ENCODE measurements at regions not wholly inside any gene's neighbourhood (a gene's known extent, or its start where the extent isn't known, plus 50 kb on each side); places are given as distances from the start of the nearest gene placed in this dataset.

- intact Hi-C loops (cut with micrococcal nuclease) = no loop called here
- WGBS (ENCODE audit: insufficient coverage) = no CpG with 5 or more reads among the region's 6 CpGs
Observed at GRCh38 chr14:95608637-95609235, 73.9 kb downstream of the GLRX5 start.

GRCh38 chr14:95609398-95609990, 74.6 kb downstream of the GLRX5 start:
- no peak overlapping the region for H3K4me3 ChIP-seq (replicated peaks in 1 of 3; ENCODE audit: low read depth in 2 of 3, low read length in 3 of 3)
- H3K4me1 ChIP-seq (ENCODE audit: control insufficient read depth in 1 of 2, insufficient read depth in 2 of 2, low read length in 2 of 2) = no peaks in the 10 kb centered on the region
- no peak for TF ChIP-seq CTCF (IDR thresholded peaks at IDR 0.05)
- no peak overlapping the region for H3K4me2 ChIP-seq (replicated peaks; ENCODE audit: extremely low read depth, low read length, poor library complexity, severe bottlenecking)
- H3K79me2 ChIP-seq (ENCODE audit: insufficient read depth, low read length) = no peaks in the 10 kb centered on the region
- H3K27me3 ChIP-seq (ENCODE audit: control insufficient read depth in 2 of 2, insufficient read depth in 2 of 2, low read length in 2 of 2) = no peaks in the 10 kb centered on the region
- no peaks in the 10 kb centered on the region for H3K4me1 Mint-ChIP-seq
- H3K9ac ChIP-seq (ENCODE audit: insufficient read depth, low read length, poor library complexity, severe bottlenecking) = no peak overlapping the region
- H3K36me3 Mint-ChIP-seq = no peaks in the 10 kb centered on the region
- no peaks in the 10 kb centered on the region for H3K36me3 ChIP-seq (replicated peaks in 1 of 2; ENCODE audit: control insufficient read depth in 1 of 2, insufficient read depth in 2 of 2, low read length in 2 of 2)
- H3K9me3 ChIP-seq (replicated peaks in 1 of 2; ENCODE audit: control insufficient read depth in 1 of 2, insufficient read depth in 1 of 2, low read length in 2 of 2) = no peaks in the 10 kb centered on the region
- intact Hi-C loops (cut with micrococcal nuclease) = no loop called here
- H3K27me3 Mint-ChIP-seq (ENCODE audit: low read depth in 3 of 3) = peaks cover 7 to 16% (median 16%) of the 10 kb centered on the region in 3 donors
- H4K20me1 ChIP-seq (ENCODE audit: insufficient read depth, low read length) = no peaks in the 10 kb centered on the region
- no peak overlapping the region for H3K27ac ChIP-seq (ENCODE audit: low read depth in 1 of 2, low read length in 2 of 2)
- WGBS (ENCODE audit: insufficient coverage) = 54% methylated on average over 4 of the region's 7 CpGs
- H3K4me3 Mint-ChIP-seq = no peak overlapping the region
- no peaks in the 10 kb centered on the region for H3K9me3 Mint-ChIP-seq
- no peak for DNase-seq
- H3K27ac Mint-ChIP-seq = no peak overlapping the region
- H2AFZ ChIP-seq (ENCODE audit: insufficient read depth, low read depth, low read length, poor library complexity, severe bottlenecking) = no peak overlapping the region

More at GRCh38 chr14:95608637-95609235, 73.9 kb downstream of the GLRX5 start:
- Histone ChIP-seq H3K4me1 (ENCODE audit: control insufficient read depth in 1 of 2, insufficient read depth in 2 of 2, low read length in 2 of 2) (no peaks in the 10 kb centered on the region), H3K27me3 (ENCODE audit: control insufficient read depth in 2 of 2, insufficient read depth in 2 of 2, low read length in 2 of 2) (no peaks in the 10 kb centered on the region), H3K9me3 (replicated peaks in 1 of 2; ENCODE audit: control insufficient read depth in 1 of 2, insufficient read depth in 1 of 2, low read length in 2 of 2) (no peaks in the 10 kb centered on the region), H3K27ac (ENCODE audit: low read depth in 1 of 2, low read length in 2 of 2) (no peak overlapping the region), H3K9ac (ENCODE audit: insufficient read depth, low read length, poor library complexity, severe bottlenecking) (no peak overlapping the region), H3K36me3 (replicated peaks in 1 of 2; ENCODE audit: control insufficient read depth in 1 of 2, insufficient read depth in 2 of 2, low read length in 2 of 2) (no peaks in the 10 kb centered on the region), H3K79me2 (ENCODE audit: insufficient read depth, low read length) (no peaks in the 10 kb centered on the region), H3K4me3 (replicated peaks in 1 of 3; ENCODE audit: low read depth in 2 of 3, low read length in 3 of 3) (no peak overlapping the region), H3K4me2 (replicated peaks; ENCODE audit: extremely low read depth, low read length, poor library complexity, severe bottlenecking) (no peak overlapping the region), H2AFZ (ENCODE audit: insufficient read depth, low read depth, low read length, poor library complexity, severe bottlenecking) (no peak overlapping the region), H4K20me1 (ENCODE audit: insufficient read depth, low read length) (no peaks in the 10 kb centered on the region)
- no peak for TF ChIP-seq CTCF (IDR thresholded peaks at IDR 0.05)
- Mint-ChIP-seq H3K4me1 (no peaks in the 10 kb centered on the region), H3K9me3 (no peaks in the 10 kb centered on the region), H3K27me3 (ENCODE audit: low read depth in 3 of 3) (peaks cover 8 to 17% (median 16%) of the 10 kb centered on the region in 3 donors), H3K4me3 (peak overlapping the region in 1 of 2 donors; percentile 5), H3K36me3 (no peaks in the 10 kb centered on the region), H3K27ac (no peak overlapping the region)
- DNase-seq = no peak
